ENCODE measurements at regions not wholly inside any gene's neighbourhood (a gene's known extent, or its start where the extent isn't known, plus 50 kb on each side); places are given as distances from the start of the nearest gene placed in this dataset.

- TF ChIP-seq JUND (IDR thresholded peaks at IDR 0.05) (no peak), CTCF (IDR thresholded peaks at IDR 0.05; ENCODE audit: low read depth, low read length, missing input control) (no peak), GABPA (IDR thresholded peaks at IDR 0.05 in 1 of 2, conservative IDR thresholded peaks at IDR 0.05 in 1 of 2) (no peak), HNF4G (IDR thresholded peaks at IDR 0.05) (no peak), YY1 (IDR thresholded peaks at IDR 0.05) (no peak), ATF3 (IDR thresholded peaks at IDR 0.05) (no peak), TAF1 (conservative IDR thresholded peaks at IDR 0.05) (no peak), RAD21 (IDR thresholded peaks at IDR 0.05) (no peak), FOXA1 (IDR thresholded peaks at IDR 0.05) (no peak), EGR1 (IDR thresholded peaks at IDR 0.05; ENCODE audit: low read depth in 2 of 2) (no peak), SP1 (IDR thresholded peaks at IDR 0.05) (no peak), RXRA (IDR thresholded peaks at IDR 0.05) (no peak)
- TF ChIP-seq, protein P1, sequence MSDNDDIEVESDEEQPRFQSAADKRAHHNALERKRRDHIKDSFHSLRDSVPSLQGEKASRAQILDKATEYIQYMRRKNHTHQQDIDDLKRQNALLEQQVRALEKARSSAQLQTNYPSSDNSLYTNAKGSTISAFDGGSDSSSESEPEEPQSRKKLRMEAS (IDR thresholded peaks at IDR 0.05), result no peak
- TF ChIP-seq, protein P2, sequence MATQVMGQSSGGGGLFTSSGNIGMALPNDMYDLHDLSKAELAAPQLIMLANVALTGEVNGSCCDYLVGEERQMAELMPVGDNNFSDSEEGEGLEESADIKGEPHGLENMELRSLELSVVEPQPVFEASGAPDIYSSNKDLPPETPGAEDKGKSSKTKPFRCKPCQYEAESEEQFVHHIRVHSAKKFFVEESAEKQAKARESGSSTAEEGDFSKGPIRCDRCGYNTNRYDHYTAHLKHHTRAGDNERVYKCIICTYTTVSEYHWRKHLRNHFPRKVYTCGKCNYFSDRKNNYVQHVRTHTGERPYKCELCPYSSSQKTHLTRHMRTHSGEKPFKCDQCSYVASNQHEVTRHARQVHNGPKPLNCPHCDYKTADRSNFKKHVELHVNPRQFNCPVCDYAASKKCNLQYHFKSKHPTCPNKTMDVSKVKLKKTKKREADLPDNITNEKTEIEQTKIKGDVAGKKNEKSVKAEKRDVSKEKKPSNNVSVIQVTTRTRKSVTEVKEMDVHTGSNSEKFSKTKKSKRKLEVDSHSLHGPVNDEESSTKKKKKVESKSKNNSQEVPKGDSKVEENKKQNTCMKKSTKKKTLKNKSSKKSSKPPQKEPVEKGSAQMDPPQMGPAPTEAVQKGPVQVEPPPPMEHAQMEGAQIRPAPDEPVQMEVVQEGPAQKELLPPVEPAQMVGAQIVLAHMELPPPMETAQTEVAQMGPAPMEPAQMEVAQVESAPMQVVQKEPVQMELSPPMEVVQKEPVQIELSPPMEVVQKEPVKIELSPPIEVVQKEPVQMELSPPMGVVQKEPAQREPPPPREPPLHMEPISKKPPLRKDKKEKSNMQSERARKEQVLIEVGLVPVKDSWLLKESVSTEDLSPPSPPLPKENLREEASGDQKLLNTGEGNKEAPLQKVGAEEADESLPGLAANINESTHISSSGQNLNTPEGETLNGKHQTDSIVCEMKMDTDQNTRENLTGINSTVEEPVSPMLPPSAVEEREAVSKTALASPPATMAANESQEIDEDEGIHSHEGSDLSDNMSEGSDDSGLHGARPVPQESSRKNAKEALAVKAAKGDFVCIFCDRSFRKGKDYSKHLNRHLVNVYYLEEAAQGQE (IDR thresholded peaks at IDR 0.05), result no peak
Observed at GRCh38 chr5:85143138-85143537, 758.5 kb upstream of the EDIL3 start.

Data from liver (tissue), 3 donors.